ENCODE measurements at regions not wholly inside any gene's neighbourhood (a gene's known extent, or its start where the extent isn't known, plus 50 kb on each side); places are given as distances from the start of the nearest gene placed in this dataset.

- no peak overlapping the region for H3K9ac ChIP-seq (ENCODE audit: low read length)
- H2AFZ ChIP-seq (ENCODE audit: low read depth, low read length): no peak overlapping the region
- no peaks in the 10 kb centered on the region for H3F3A ChIP-seq (ENCODE audit: insufficient read depth, low read length, poor library complexity, severe bottlenecking)
- no peak overlapping the region for H3K4me3 ChIP-seq (ENCODE audit: low read length)
- no peaks in the 10 kb centered on the region for H3K9me2 ChIP-seq (ENCODE audit: insufficient read depth, low read length)
- no peaks in the 10 kb centered on the region for H3K79me2 ChIP-seq (replicated peaks; ENCODE audit: insufficient read depth, low read length)
- H3K4me2 ChIP-seq (ENCODE audit: low read length): no peak overlapping the region
- H3K27ac ChIP-seq (ENCODE audit: low read length): no peak overlapping the region
- no peaks in the 10 kb centered on the region for H3K36me3 ChIP-seq (ENCODE audit: insufficient read depth, low read length)
- H3K9me3 ChIP-seq (ENCODE audit: low read length): no peaks in the 10 kb centered on the region
- TF ChIP-seq, protein P1, sequence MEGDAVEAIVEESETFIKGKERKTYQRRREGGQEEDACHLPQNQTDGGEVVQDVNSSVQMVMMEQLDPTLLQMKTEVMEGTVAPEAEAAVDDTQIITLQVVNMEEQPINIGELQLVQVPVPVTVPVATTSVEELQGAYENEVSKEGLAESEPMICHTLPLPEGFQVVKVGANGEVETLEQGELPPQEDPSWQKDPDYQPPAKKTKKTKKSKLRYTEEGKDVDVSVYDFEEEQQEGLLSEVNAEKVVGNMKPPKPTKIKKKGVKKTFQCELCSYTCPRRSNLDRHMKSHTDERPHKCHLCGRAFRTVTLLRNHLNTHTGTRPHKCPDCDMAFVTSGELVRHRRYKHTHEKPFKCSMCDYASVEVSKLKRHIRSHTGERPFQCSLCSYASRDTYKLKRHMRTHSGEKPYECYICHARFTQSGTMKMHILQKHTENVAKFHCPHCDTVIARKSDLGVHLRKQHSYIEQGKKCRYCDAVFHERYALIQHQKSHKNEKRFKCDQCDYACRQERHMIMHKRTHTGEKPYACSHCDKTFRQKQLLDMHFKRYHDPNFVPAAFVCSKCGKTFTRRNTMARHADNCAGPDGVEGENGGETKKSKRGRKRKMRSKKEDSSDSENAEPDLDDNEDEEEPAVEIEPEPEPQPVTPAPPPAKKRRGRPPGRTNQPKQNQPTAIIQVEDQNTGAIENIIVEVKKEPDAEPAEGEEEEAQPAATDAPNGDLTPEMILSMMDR (IDR thresholded peaks at IDR 0.05; ENCODE audit: poor library complexity, severe bottlenecking): no peak
- no peak for TF ChIP-seq EP300 (conservative IDR thresholded peaks at IDR 0.05; ENCODE audit: poor library complexity, severe bottlenecking)
- TF ChIP-seq RAD21 (conservative IDR thresholded peaks at IDR 0.05): no peak
- no peak for TF ChIP-seq EZH2 (IDR thresholded peaks at IDR 0.05; ENCODE audit: borderline replicate concordance, insufficient read depth, low read length, poor library complexity, severe bottlenecking)
- no peak for TF ChIP-seq POLR2AphosphoS5 (IDR thresholded peaks at IDR 0.05)
- no peak for TF ChIP-seq REST (IDR thresholded peaks at IDR 0.05; ENCODE audit: borderline replicate concordance)
- no peak for TF ChIP-seq TAF1 (IDR thresholded peaks at IDR 0.05; ENCODE audit: low read depth)
- TF ChIP-seq SMC3 (conservative IDR thresholded peaks at IDR 0.05; ENCODE audit: poor library complexity): no peak
- TF ChIP-seq MXI1 (conservative IDR thresholded peaks at IDR 0.05; ENCODE audit: poor library complexity, severe bottlenecking): no peak
- no peaks in the 10 kb centered on the region for H3K27me3 ChIP-seq (ENCODE audit: insufficient read depth, low read depth, low read length)
- no peaks in the 10 kb centered on the region for H4K20me1 ChIP-seq (ENCODE audit: insufficient read depth)
Observed at GRCh38 chr9:24413651-24414050, 132.0 kb downstream of the IZUMO3 start.

DNA sequence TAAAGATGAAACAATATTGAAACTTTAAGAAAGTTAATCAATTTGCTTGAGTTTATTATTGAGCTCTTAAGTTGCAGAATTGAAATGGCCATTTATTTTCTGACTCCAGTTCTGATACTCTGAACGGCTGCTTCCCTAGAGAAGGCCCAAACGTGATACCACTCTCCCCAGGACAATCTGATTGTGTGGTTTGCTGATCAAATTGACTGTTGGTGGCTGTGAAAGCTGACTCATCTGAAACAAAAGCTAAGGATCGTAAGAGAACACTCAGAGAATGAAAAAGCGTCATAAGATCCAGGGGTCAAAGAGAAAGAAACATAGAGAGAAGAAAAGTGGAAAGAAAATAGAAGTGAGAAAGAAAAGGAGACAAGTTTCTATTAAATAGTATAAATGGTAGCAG lies 147.2 kb downstream of the IZUMO3 start:
- H3F3A ChIP-seq (ENCODE audit: insufficient read depth, low read length, poor library complexity, severe bottlenecking): no peaks in the 10 kb centered on the region
- H3K9me2 ChIP-seq (ENCODE audit: insufficient read depth, low read length): no peaks in the 10 kb centered on the region
- no peaks in the 10 kb centered on the region for H3K79me2 ChIP-seq (replicated peaks; ENCODE audit: insufficient read depth, low read length)
- H3K9me3 ChIP-seq (ENCODE audit: low read length): no peaks in the 10 kb centered on the region
- no peaks in the 10 kb centered on the region for H3K36me3 ChIP-seq (ENCODE audit: insufficient read depth, low read length)
- no peak overlapping the region for H2AFZ ChIP-seq (ENCODE audit: low read depth, low read length)
- H3K4me3 ChIP-seq (ENCODE audit: low read length): no peak overlapping the region
- H3K27ac ChIP-seq (ENCODE audit: low read length): no peak overlapping the region
- H3K4me2 ChIP-seq (ENCODE audit: low read length): no peak overlapping the region
- no peak overlapping the region for H3K9ac ChIP-seq (ENCODE audit: low read length)
- H4K20me1 ChIP-seq (ENCODE audit: insufficient read depth): no peaks in the 10 kb centered on the region
- TF ChIP-seq POLR2AphosphoS5 (IDR thresholded peaks at IDR 0.05) (no peak), EZH2 (IDR thresholded peaks at IDR 0.05; ENCODE audit: borderline replicate concordance, insufficient read depth, low read length, poor library complexity, severe bottlenecking) (no peak), SMC3 (conservative IDR thresholded peaks at IDR 0.05; ENCODE audit: poor library complexity) (no peak), MXI1 (conservative IDR thresholded peaks at IDR 0.05; ENCODE audit: poor library complexity, severe bottlenecking) (no peak), REST (IDR thresholded peaks at IDR 0.05; ENCODE audit: borderline replicate concordance) (no peak), TAF1 (IDR thresholded peaks at IDR 0.05; ENCODE audit: low read depth) (no peak), RAD21 (conservative IDR thresholded peaks at IDR 0.05) (no peak), EP300 (conservative IDR thresholded peaks at IDR 0.05; ENCODE audit: poor library complexity, severe bottlenecking) (no peak)
- TF ChIP-seq, protein P1 (IDR thresholded peaks at IDR 0.05; ENCODE audit: poor library complexity, severe bottlenecking): no peak
- H3K27me3 ChIP-seq (ENCODE audit: insufficient read depth, low read depth, low read length): no peaks in the 10 kb centered on the region
